NOMO-1 treated with dmso at 0.1 percent for 144 hours (cell line): ENCODE measurements at regions not wholly inside any gene's neighbourhood (a gene's known extent, or its start where the extent isn't known, plus 50 kb on each side); places are given as distances from the start of the nearest gene placed in this dataset.
"Not testable (repeated sequence)": the region's sequence is repeated elsewhere in the genome, so short reads cannot be mapped to it uniquely, and the experiment has no call there.

Source experiments
- DNase-seq: peaks from one replicate; lab custom pipeline; 2025; ENCODE audit not compliant: unreplicated experiment; lab: John Stamatoyannopoulos, UW

DNA sequence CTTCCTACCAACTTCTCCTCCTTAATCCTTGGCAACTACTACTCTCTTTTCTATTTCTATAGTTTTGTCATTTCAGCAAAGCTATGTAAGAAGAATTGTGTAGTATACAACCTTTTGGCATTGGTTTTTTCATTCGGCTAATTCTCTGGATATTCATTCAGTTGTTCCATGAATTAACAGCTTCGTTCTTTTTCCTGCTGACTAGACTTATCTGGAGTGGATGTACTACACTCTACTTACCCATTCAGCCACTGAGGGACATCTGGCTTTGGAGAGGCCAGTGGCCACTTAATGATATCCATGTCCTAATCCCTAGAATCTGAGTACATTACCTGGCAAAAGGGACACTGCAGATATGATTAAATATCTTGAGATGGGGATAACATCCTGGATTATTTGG, 623.9 kb downstream of the DOK5 start:
- no peak for DNase-seq

GRCh38 chr20:55097621-55098020, 622.2 kb downstream of the DOK5 start:
- DNase-seq, result no peak

DNA sequence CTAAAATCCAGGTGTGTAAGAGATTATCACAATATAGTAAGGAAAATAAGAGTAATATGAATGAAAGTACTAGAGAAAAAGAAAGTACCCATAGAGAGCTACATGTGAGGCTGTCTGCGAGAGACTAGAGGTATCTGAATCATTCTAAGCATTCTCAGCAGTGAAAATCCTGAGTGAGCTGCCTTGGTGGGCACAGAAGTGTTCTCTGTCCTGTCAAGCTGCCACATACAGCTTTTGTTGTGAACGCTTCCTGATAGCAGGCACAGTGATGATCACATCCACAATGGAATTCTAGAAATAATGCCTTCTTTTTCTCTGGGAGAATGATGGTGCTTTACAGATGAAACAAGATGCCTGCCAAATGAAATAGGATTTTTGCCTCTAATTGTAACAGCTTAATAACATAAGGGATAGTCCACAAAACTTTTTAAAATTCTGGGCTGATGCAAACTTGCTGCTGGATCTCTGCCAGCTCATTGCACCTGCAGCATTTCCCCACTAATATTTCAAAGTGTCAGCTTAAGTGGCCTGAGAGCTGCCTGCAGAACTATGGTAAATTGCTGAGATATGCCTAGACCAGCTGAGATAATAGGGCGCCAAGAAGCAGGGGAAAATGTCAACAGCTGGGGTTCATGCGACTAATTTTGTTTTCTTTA, 620.5 kb downstream of the DOK5 start:
- DNase-seq, result no peak

GRCh38 chr20:55094353-55094861, 619.0 kb downstream of the DOK5 start:
- DNase-seq, result no peak

DNA sequence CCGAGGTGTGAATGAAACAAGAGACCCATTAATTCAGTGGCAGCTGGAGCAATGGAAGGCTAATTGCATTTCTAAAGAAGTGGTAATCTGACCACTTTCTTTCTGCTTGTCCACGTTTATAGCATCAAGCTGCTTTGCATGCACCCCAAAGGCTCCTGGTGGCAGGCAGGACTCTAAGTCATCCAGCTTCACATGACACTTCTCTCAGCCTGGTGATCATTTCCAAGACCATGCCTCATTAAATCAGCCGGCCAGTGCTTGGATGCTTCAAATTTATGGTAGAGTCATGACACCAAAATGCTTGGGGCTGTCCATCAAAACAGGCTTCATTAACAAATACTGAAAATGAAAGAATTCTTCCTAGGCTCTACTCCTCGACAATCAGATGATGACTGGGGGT, 614.9 kb downstream of the DOK5 start:
- DNase-seq, result no peak

DNA sequence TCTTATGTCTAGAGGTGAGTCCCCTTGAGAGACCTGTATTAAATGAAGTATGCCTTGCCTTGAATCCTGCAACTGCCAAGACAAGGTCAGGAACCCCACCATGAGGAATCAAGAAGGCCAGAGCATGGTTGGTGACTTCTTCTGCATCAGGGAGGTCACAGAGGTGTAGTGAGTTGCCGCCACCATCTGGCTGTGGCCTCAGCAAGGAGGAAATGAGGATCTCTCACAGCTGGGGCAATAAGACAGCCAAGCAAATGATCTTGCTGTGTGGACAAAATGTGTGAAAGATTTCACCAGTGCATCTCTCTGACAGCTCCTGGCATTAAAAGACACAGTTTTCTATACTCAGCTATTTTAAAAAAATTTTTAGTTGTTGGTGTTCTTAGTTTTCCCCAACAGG, 611.0 kb downstream of the DOK5 start:
- DNase-seq, result no peak

- DNase-seq, result no peak
Measured at GRCh38 chr20:55079917-55080316, 604.5 kb downstream of the DOK5 start.

- not testable (repeated sequence) for DNase-seq
Measured at GRCh38 chr20:55074266-55074840, 599.0 kb downstream of the DOK5 start.

DNA sequence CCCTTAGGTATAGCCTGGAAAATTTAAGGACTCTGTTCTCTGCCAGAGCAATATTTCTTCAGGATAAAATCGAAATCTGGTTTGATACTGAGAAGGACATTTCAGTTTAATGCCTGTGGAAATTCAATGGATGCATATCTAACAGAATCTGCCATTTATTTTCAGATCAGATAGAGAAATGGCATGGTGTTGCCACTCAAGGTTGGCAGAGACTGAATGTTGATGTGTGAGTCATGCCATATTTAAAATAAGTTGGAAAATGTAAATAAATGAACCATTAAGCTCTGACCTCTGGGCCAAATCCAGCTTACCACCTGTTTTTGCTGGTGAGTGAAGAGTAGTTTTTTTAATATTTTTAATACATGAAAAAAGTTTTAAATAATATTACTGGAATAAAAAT, 594.6 kb downstream of the DOK5 start:
- DNase-seq, result no peak

DNA sequence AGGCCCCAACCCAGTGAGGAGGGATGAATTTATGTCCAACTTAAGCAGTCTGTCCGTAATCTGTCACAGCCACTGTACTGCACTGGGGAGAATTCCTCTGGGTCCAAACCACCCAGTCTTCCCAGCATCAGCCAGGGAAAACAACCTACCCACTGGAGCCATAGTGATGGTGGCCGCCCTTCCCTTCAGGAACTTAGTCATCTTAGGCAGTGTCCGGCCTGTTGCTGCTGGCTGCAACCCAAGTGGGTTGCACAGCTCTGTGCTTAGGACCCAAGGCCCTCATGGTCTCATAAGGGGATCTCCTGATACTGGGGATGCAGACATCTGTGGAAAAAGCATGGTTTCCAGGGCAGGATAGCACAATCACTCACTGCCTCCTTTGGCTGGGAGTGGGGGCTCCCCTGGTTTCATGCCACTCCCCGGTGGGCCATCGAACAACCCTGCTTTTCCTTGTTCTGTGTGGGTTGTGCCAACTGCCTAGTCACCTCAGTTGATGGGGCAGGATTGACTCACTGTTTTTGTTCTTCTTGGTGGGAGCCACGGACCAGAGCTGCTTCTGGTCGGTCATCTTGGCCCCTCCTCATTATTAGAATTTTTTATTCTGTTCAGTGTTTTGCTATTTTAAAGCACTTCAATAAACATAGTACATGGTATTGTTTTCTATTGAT, 591.9 kb downstream of the DOK5 start:
- DNase-seq, result no peak

DNA sequence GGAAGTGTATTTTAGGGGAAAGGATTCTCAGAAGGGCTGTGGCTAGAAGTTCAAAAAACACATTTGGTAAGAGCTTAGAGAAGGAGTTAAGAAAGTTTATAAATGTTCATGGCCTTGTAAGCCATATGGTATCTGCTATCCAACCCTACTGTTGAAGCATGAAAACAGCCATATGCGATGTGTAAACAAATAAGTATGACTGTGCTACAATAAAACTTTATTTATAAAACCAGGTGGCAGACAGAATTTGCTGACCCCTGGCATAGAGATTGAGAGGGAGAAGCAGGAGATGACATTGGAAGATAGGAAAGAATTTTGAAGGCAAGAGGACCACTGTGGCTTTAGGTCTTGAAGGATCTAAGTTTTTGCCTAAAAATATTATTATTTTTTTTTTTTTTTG, 583.5 kb downstream of the DOK5 start:
- no peak for DNase-seq

GRCh38 chr20:55057779-55058415, 582.5 kb downstream of the DOK5 start:
- DNase-seq, result no peak

GRCh38 chr20:55054453-55054852, 579.1 kb downstream of the DOK5 start:
- no peak for DNase-seq

DNA sequence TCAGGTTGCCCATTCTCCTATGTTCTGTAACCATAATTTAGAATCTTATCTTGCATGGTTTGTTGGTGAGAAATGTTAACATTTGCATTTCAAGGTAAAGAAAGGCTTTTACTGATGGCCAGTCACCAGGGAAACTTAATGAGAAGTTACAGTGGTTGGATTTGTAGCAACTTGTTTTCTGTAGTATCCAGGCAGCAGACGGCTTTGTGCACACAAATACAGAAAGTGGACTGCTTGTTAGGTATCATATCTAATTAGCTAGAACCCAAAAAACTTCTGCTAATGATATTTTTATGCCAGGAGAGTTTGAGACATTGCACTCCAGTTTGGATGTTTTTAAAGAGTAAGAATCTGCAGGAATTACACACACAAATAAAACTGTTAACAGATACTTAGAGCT, 578.0 kb downstream of the DOK5 start:
- no peak for DNase-seq

GRCh38 chr20:55052459-55052858, 577.1 kb downstream of the DOK5 start:
- no peak for DNase-seq

GRCh38 chr20:55038684-55039083, 563.3 kb downstream of the DOK5 start:
- no peak for DNase-seq

DNA sequence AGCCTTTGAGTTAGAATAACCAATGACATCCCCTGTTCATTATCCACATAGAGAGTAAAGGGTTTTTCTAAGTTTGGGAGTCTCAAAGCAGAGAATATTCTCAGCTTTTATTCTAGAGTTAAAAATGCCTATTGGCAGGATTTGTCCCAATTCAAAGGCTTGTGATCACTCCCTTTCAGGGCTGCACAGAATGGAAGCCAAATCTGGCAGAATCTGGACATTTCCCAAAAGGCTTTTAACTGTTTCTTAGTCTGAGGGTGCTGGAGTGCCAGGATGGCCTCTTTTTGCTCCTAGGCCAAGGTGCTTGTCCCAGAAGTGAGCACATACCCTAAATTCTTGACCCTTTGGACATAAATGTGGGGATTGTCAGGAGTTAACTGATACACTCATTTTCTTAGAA, 556.6 kb downstream of the DOK5 start:
- DNase-seq, result no peak

DNA sequence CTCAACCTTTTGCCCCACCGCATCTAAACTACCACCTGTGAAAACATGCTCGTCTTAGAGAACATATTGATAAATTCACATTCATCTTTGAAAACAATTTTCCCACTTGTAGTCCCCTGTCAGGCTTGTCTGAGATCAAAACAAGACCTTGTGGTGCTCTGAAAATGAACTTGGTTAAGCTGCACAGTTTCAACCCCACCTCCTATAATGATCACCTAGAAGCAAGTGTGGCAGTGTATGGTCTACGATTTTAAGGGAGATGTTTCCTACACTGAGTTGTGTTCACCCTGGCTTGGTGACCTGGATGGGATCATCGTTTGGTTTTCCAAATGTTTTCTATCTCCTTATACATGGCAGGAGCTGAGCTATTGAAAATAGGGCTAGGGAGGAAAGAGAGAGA, 539.4 kb downstream of the DOK5 start:
- DNase-seq, result no peak

GRCh38 chr20:55010761-55011160, 535.4 kb downstream of the DOK5 start:
- no peak for DNase-seq

GRCh38 chr20:55009066-55009465, 533.7 kb downstream of the DOK5 start:
- no peak for DNase-seq

GRCh38 chr20:55004044-55004443, 528.7 kb downstream of the DOK5 start:
- no peak for DNase-seq

GRCh38 chr20:54995553-54995952, 520.2 kb downstream of the DOK5 start:
- no peak for DNase-seq
